Sciatic nerve (tissue), 2 donors: ENCODE measurements at regions not wholly inside any gene's neighbourhood (a gene's known extent, or its start where the extent isn't known, plus 50 kb on each side); places are given as distances from the start of the nearest gene placed in this dataset.
"Not testable (repeated sequence)": the region's sequence is repeated elsewhere in the genome, so short reads cannot be mapped to it uniquely, and the experiment has no call there.

Experiments used
- ATAC-seq: fragments of 200-7000 bp; cut with Tn5 transposase; one replicate; pipeline ENCODE4 v1.9.1; 2020; ENCODE audit warnings: mild to moderate bottlenecking, moderate library complexity
- DNase-seq: peaks from one replicate; pipeline ENCODE4 v3.0.0-alpha.2; 2020; ENCODE audit warnings: low spot score
- intact Hi-C: fragments of 100-400 bp; cut with DNase I; formaldehyde crosslinking; loops from one replicate; pipeline ENCODE4 v1.14.2; 2022
- donor health status: DM: no; HTN: no; CAD: no.
- donor health status: DM: no; HTN: no; CAD: no.

DNA sequence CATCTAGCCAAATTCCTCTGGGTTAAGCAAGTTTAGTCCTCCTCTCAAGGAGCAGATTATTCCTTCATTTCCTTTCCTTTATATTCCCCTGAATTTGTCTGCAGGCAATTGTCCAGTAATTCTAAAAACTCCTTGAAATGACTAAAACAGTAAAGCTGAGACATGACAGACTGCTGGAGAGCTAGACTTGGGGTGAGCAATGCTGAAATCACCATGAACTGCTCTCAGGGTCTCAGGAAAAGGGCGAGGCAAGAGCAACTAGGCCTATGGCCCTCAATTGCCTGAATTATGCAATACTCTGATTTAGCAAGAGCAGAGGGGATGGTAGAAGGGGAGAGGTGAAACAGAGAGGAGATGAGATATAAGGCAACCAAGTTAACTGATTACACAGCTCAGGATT lies 172.9 kb upstream of the NREP start:
- ATAC-seq, result peak; percentile 76
- intact Hi-C loops, result no loop called here

DNA sequence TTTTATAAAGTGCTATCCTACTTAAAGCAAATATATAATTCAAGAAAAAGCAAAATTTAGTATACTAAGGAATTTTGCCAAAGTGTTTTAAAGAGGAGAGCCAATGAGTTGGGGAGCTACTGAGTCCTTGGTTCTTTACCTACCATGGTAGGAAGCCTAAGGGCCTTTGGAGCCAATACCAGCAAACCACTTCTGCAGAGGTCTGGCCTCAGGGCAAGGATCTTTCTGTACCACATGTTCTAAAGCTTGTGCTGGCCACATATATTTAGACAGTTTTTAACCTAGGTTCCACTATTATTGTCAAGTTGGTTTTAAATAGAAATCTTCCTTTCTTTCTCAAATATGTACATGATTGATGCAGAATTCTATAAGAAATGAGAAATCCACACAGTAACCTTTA lies 172.3 kb upstream of the NREP start:
- intact Hi-C loops, result no loop called here
- DNase-seq (no peak), ATAC-seq (no peak)

More for the DNA sequence above, 172.9 kb upstream of the NREP start:
- no peak for DNase-seq

DNA sequence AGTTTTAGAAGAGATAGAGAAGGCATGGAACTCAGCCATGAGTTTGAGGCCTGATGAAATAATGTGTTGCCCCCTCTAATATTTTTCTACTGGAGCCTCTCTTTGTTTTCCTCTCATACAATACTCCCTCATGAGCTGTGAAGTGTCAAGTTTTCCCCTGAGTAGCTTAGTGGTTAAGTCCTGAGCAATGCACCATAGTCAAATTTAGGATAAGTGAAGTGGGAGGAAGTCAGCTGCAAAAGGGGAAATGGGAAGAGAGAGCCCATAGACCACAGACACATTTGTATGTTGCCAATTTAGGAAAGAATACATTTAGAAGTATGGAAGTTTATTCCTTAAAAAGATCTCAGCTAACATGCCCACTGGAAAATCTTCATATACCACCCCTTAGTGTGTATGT lies 171.5 kb upstream of the NREP start:
- intact Hi-C loops, result no loop called here
- DNase-seq, result no peak
- no peak for ATAC-seq

DNA sequence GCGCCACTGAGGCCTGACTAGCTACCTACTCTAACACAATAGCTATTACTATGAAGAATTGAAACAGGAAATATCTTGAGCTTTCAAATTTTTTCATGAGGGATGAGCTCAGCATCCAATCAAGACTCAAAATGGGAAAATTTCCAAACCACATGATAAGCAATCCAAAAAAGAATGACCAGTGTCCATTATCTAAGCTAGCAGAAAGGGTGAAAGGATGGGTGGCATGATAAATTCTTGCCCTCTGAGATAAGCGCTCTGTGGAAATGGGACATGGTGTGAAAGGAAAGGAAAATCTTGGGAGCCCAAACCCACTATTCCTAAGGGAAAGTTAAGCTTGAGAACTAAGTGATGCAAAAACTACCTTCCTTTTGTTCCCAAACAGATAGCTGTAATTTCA lies 170.2 kb upstream of the NREP start:
- ATAC-seq, result no peak
- DNase-seq, result no peak

DNA sequence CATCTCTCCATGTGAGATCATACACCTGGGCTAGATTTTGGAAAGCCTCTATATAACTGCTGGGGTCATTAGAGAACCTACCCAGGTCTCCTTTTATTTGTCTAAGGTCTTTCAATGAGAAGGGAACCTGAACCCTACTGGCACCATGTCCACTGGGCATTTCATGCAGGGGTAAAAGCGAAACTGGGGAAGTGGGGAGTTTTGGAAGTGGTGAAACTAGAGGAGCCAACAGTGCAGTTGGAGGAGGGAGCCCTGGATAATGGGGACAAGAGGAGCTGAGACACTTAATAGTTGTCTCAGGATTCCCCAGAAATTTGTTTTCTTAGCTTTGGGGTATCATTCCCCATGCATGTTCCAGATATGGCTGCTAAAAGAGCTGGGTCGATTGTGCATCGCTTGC lies 169.0 kb upstream of the NREP start:
- no peak for ATAC-seq
- intact Hi-C loops, result no loop called here
- no peak for DNase-seq

More for the DNA sequence above, 170.2 kb upstream of the NREP start:
- intact Hi-C loops, result no loop called here

DNA sequence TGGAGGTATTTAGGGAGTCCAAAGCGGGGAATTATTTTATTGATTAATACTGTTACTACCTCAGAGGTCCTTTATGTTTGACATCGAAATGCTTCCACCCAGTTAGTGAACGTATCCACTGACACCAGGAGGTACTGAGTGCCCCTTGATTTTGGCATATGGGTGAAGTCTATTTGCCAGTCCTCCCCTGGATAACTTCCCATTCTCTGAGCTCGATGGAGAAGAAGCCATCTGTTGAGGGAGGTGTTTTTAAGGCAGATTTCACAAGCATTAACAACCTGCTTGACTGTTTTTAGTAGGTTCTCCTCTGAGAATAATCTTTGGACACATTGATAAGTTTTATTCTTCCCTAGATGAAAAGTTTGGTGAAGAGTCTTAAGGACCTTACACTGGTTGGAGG lies 165.3 kb upstream of the NREP start:
- intact Hi-C loops, result no loop called here
- no peak for ATAC-seq

DNA sequence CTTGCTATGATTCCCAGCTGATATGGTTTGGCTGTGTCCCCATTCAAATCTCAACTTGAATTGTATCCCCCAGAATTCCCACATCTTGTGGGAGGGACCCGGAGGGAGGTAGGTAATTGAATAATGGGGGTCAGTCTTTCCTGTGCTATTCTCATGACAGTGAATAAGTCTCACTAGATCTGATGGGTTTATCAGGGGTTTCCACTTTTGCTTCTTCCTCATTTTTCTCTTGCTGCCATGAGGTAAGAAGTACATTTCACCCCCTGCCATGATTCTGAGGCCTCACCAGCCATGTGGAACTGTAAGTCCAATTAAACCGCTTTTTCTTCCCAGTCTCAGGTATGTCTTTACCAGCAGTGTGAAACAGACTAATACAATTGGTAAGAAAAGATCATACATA lies 164.7 kb upstream of the NREP start:
- intact Hi-C loops, DNase-seq, ATAC-seq: not testable (repeated sequence)

More for the DNA sequence above, 165.3 kb upstream of the NREP start:
- DNase-seq, result no peak

DNA sequence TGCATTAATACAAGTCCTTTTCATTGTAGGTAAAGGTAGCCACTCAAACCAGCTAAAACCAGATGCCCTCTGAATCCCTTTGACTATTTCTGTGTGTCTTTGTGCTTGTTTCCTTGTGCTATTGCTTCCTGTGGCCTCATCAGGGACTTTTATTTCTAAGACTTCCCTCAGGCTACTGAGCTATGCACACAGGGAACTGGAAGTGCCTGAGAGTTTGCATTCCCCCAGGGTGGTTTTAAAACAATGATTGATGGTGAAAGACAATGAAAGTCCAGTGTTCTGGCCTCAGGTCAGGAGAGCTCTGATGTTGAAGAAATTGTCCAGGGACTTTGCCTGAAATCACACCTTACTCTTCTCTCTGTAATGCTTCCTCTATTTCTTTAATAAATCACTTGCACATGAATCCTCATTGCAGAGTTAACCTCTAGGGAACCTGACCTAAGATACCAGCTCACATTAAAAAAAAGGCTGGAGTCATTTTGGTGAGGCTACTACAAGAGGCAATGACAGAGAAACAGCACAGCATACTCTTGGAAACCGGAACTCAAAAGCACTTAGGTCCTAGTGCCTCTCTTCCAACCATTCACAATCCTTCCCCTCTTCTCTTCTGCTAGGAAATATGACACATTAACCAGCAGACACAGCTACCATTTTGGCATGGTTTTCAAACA lies 158.1 kb upstream of the NREP start:
- no peak for ATAC-seq
- intact Hi-C loops, result no loop called here
- DNase-seq, result no peak

DNA sequence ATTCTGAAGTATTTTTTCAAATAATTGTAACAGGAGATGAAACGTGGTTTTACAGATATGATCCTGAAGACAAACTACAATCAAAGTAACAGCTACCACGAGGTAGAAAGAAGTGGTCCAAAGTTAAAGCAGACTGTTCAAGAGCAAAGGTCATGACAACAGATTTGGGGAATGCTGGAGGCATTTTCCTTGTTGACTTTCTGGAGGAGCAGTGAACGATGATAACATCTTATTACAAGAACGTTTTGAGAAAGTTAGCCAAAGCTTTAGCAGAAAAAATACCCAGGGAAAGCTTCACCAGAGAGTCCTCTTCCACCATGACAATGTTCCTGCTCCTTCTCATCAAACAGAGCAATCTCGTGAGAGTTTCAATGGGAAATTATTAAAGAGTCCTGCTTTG lies 145.4 kb upstream of the NREP start:
- intact Hi-C loops, result no loop called here
- ATAC-seq, result no peak
- DNase-seq, result no peak

DNA sequence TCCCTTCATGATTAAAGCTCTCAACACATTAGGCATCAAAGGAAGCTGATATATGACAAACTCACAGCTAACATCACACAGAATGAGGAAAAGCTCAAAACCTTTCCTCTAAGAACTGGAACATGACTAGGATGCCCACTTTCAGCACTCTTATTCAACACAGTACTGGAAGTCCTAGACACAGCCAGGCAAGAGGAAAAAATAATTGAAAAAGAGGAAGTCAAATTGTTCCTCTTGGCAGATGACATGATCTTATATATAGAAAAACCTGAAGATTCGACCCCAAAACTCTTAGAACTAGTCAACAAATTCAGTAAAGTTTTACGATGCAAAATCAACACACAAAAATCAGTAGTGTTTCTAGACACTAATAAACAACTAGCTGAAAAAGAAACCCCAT lies 144.3 kb upstream of the NREP start:
- intact Hi-C loops, result no loop called here
- DNase-seq, result no peak
- ATAC-seq, result no peak

DNA sequence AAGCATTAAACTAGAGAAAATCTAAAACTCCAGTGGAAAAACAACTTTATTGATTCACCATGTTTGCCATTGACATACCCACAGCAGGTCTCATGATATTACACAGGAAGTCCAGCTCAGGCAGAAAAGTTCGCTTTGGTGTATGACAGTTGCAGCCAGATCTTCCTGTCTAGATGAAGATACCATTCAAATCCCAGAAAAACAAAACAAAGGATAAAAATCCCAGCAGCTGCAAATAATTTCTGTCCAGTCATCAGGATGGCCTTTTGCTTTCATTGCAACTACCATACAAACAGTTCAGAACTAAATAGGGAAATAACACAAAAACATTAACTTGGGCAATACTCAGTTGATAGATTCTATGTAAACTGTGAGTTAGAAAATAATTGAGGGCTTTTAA lies 136.0 kb upstream of the NREP start:
- ATAC-seq, result peak; percentile 17
- intact Hi-C loops, result no loop called here
- DNase-seq, result no peak

DNA sequence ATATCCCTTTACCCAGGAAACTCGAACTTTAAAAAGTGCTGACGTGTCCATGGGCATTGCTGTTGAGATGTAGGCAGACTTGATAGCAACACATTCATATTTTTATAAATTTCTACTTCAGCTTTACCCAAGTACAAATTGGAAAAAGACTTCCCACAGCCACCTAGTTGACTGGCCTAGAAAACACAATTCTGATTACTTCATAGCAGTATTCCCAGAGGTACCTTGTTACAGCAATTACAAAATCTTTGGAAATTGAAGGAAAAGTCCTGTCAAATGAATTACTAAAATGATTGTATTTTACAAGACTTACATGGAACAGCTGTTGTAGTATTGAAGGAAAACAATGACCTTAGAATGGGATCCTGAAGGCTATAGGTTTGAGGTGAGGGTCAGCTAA lies 130.7 kb upstream of the NREP start:
- DNase-seq (no peak), ATAC-seq (peak; percentile 64)
- intact Hi-C loops, result no loop called here

DNA sequence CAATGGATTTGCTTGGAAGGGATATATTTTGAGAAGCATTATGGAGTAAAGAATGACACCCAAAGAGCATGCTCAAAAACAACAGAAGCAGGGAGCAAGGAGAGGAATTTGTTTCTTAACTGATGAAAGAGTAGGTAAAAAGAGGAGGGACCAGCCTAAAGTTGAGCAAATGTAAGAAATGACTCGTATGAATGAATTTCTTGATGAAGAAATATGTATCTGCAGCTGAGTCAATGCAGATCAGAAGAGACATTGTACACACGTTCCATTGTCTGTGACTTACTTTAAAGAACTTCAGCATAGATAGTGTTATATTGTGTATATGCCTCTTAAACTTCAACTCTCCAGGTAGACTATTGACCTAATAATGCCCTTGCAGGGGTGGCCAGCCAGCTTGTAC lies 112.7 kb upstream of the NREP start:
- DNase-seq (no peak), ATAC-seq (no peak)
- intact Hi-C loops, result no loop called here

DNA sequence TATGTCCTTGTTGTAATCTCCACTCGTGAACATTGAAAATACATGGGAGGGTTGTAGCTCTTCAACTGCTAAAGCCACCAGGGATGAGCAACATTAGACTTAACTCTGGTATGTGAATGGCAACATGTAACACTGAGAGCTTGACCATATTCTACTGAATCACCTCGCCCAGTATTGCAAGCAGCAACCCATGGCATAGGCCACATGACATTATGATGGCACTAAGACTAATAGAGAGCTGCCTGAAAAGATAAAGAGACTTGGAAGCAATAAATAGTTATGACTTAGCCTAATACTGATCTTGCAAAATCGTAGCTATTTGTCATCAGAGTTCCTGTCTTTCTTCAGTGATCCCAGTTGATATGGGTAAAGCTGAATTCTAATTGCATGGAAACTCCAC lies 108.4 kb upstream of the NREP start:
- DNase-seq (no peak), ATAC-seq (no peak)
- intact Hi-C loops, result no loop called here

DNA sequence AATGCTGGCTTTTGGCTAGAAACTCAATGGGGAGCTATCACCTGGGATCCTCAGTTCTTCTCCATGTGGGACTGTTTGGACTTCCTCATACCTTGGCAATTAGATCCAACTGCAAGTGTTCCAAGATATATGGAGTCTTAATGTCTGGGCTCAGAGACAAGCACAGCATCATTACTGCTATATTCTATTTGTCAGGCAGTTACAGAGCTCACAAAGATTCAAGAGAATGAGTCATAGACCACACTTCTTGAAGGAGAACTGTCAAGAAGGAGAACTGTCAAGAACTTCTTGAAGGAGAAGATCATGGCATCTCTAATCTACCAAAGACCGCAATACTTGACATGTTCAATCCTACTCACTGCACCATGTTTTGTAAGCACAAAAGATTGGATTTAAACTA lies 106.8 kb upstream of the NREP start:
- no peak for DNase-seq
- intact Hi-C loops, result no loop called here
- no peak for ATAC-seq

DNA sequence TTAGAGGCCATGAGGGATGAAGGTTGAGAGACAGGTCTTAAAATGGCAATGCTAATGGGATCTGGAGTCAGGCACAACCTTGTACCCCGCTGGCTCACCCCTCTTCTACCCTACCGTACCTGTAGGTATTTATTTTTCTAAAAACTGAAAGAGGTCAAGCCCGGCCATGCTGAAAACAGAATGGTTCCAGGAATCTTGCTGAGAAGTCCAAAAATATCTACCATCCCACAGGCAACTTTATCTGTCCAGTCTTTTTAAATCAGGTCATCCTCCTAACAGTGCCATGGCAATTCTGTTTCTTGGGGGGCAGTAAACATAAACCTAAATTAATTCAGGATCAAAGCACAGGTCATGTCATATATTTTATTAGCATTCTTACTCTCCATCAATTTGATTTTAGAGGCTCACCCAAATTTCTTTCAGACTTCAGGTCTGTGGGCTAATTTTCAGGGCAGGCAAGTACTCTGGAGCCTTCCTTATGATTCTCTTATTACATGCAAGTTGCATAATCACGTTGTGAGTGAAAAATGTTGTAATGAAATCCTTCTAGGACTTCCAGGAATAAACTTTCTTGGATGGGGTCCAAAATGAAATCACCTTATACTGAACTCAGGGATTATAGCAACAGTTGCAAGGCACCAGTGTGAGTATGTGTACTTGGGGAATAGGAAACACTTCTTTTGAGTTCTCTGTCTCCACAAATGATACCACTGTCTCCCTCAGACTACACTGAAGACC lies 102.7 kb upstream of the NREP start:
- intact Hi-C loops, result no loop called here
- ATAC-seq (peak; percentile 87), DNase-seq (no peak)

DNA sequence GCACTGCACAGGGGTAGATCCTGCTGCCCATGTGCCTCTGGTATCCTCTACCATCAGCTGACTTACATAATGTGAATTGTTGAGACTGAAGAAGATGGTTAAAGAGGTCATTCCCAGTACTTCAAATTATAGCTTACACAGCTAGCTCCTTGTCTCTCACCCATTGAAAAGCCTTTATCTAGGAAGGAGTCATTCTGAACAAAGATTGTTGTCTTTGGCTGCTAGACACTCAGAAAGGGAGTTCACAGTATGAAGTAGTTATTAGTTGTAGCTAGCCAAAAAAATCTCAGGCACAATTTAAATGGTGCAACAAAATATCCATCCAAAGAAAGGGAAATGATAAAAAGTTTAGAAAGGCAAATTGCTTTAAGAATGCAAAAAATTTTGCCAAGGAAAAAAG lies 102.0 kb upstream of the NREP start:
- DNase-seq (no peak), ATAC-seq (peak; percentile 94)
- intact Hi-C loops, result no loop called here

DNA sequence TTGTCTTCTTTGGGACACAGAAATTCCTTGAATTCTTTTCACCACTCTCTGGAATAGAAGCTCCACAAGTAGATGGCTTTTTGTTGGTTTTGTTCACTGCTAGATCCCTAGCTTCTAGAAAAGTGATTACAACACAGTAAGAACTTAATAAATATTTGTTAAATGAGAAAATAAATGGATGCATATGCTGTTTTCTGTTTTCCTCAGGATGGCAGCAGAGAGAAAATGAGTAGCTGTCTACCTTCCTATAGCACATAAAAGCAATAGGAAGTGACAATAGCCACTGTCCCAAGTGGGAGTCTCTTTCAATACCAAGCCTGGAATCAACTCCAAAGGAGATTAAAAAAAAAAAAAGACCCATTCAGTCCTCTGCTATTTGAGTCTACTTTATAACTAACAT lies 100.6 kb upstream of the NREP start:
- intact Hi-C loops, result no loop called here
- DNase-seq, result no peak
- no peak for ATAC-seq

DNA sequence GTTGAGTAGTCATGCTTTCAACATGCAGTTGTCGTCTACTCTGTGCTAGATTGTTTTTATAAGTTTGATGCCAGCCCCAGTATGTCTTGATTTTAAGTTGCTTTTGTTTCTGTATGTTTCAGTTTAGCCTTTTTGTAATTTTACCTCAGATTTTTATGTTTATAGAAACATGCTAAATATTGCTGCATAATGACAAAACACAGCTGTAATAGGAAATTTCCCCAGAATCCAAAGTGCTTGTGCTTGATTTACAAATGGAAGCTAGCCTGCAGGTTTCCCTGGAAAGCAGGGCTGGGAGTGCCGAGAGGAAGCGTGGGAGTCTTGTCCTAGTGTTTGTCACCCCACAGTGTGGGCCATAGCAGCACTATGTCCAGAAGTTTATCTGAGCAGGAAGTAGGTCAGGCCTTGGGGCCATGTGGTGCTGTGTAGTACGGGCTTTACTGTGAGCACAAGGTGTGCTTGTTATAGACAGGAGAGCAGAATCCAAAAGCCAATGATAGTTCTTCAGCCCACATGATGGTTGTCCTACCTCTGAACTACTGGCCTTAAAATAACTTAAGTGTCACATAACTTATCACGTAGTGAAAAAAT lies 100.0 kb upstream of the NREP start:
- intact Hi-C loops, result no loop called here
- DNase-seq (no peak), ATAC-seq (no peak)

DNA sequence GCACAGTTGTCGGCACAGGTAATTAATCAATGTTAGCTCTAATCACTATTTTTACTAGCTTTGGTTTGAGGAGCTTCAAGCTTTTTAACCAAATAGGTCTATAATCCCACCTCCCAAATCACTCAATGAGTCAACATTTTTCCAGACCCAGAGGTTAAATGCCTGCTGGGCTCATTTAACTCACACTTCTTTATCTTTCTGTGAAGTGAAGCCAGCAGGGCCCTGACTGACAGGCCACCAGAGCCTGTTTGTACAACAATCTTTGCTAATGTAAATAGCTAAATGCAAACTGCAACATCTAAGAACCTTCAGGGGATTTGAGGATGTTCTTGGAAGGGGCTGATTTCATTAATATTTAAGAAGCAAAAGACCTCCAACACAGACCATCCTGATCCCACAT lies 98.4 kb upstream of the NREP start:
- intact Hi-C loops, result no loop called here
- ATAC-seq (no peak), DNase-seq (no peak)

DNA sequence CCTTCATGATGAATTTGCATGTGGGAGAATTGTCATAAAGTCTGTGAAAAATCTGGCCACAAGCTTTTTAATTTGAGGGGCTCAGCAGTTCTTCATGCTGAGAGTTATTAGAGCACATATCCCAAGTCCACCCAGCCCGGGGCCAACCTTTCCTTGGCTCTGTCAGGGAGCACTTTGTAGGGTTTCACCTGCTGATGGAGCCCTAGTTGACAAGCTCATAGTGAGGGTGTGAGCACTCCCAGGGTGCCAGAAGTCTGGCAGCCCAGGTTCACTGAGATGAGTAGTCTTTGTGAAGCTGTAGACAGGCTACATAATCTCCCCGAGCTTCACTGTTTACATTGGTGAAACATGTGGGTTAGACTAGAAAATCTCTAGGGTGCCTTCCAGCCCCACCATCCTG lies 97.2 kb upstream of the NREP start:
- intact Hi-C loops, result no loop called here
- ATAC-seq (no peak), DNase-seq (no peak)
